ENCODE measurements at regions not wholly inside any gene's neighbourhood (a gene's known extent, or its start where the extent isn't known, plus 50 kb on each side); places are given as distances from the start of the nearest gene placed in this dataset.

DNA sequence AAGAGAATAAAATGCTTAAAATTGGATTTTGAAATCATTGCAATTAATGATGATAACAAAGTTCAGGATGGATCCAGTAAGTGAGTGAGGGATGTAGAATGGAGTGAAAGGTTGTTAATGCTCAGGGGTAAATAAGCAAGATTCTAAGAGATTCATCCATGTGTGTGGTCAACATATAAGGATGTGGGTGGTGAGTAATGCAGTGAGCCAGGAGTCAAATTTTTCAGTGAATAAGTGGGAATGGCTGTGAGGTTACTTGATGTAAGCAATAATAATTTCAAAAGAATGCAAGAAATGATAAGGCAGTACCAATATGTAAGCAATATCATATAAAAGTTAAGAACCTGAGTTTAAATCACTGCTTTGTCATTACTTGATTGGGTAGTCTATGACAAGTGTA is 207.5 kb upstream of the ADGRB3 start:
- Mint-ChIP-seq H3K36me3 (ENCODE audit: low read depth) (no peaks in the 10 kb centered on the region), H3K4me3 (no peak overlapping the region), H3K27ac (no peak overlapping the region), H3K27me3 (no peaks in the 10 kb centered on the region), H3K9me3 (peaks cover 4% of the 10 kb centered on the region), H3K4me1 (no peaks in the 10 kb centered on the region)
- TF ChIP-seq, protein P1, sequence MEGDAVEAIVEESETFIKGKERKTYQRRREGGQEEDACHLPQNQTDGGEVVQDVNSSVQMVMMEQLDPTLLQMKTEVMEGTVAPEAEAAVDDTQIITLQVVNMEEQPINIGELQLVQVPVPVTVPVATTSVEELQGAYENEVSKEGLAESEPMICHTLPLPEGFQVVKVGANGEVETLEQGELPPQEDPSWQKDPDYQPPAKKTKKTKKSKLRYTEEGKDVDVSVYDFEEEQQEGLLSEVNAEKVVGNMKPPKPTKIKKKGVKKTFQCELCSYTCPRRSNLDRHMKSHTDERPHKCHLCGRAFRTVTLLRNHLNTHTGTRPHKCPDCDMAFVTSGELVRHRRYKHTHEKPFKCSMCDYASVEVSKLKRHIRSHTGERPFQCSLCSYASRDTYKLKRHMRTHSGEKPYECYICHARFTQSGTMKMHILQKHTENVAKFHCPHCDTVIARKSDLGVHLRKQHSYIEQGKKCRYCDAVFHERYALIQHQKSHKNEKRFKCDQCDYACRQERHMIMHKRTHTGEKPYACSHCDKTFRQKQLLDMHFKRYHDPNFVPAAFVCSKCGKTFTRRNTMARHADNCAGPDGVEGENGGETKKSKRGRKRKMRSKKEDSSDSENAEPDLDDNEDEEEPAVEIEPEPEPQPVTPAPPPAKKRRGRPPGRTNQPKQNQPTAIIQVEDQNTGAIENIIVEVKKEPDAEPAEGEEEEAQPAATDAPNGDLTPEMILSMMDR (IDR thresholded peaks at IDR 0.05): no peak
- ChIA-PET CTCF (no interaction called here), POLR2A (no interaction called here)
- ATAC-seq (ENCODE audit: low read depth): no peak
- intact Hi-C loops (cut with micrococcal nuclease): no loop called here
- no peak for DNase-seq

GRCh38 chr6:68410021-68410420 is 225.1 kb upstream of the ADGRB3 start:
- intact Hi-C loops (cut with micrococcal nuclease): no loop called here
- TF ChIP-seq, protein P1 (IDR thresholded peaks at IDR 0.05): no peak
- no peak overlapping the region for H3K4me3 Mint-ChIP-seq
- no peak for ATAC-seq (ENCODE audit: low read depth)
- CTCF ChIA-PET: no interaction called here
- H3K9me3 Mint-ChIP-seq: no peaks in the 10 kb centered on the region
- DNase-seq: no peak
- POLR2A ChIA-PET: no interaction called here
- no peaks in the 10 kb centered on the region for H3K27me3 Mint-ChIP-seq
- H3K36me3 Mint-ChIP-seq (ENCODE audit: low read depth): no peaks in the 10 kb centered on the region
- no peak overlapping the region for H3K27ac Mint-ChIP-seq
- no peaks in the 10 kb centered on the region for H3K4me1 Mint-ChIP-seq

- no peak for ATAC-seq (ENCODE audit: low read depth)
- CTCF ChIA-PET: no interaction called here
- POLR2A ChIA-PET: no interaction called here
- no peak overlapping the region for H3K4me3 Mint-ChIP-seq
- H3K27ac Mint-ChIP-seq: no peak overlapping the region
- intact Hi-C loops (cut with micrococcal nuclease): no loop called here
- no peak for DNase-seq
- H3K36me3 Mint-ChIP-seq (ENCODE audit: low read depth): no peaks in the 10 kb centered on the region
- no peaks in the 10 kb centered on the region for H3K27me3 Mint-ChIP-seq
- peaks cover 15% of the 10 kb centered on the region for H3K9me3 Mint-ChIP-seq
- TF ChIP-seq, protein P1 (IDR thresholded peaks at IDR 0.05): no peak
- H3K4me1 Mint-ChIP-seq: no peaks in the 10 kb centered on the region
Observed at GRCh38 chr6:68400396-68400795, 234.7 kb upstream of the ADGRB3 start.

DNA sequence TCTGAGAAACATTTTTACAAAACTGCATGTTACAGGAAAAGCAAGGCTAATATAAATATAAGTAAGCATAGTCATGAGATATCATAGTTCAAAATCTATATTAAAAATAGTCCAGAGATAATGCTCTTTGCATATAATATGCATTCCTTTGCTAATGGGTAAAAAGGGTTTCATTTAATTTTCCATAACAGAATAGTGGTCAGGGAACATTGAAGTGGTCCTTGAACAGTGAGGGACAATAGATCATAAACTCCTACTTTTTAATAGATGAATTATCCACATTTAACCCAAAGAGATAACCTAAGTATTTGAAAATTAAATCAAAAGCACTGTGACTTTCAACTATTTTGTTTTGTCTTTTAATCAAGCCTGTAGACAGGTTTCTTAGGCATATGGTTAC is 243.1 kb upstream of the ADGRB3 start:
- Mint-ChIP-seq H3K36me3 (ENCODE audit: low read depth) (no peaks in the 10 kb centered on the region), H3K27me3 (no peaks in the 10 kb centered on the region), H3K27ac (no peak overlapping the region), H3K4me1 (no peaks in the 10 kb centered on the region), H3K9me3 (peaks cover 7% of the 10 kb centered on the region), H3K4me3 (no peak overlapping the region)
- CTCF ChIA-PET: no interaction called here
- POLR2A ChIA-PET: no interaction called here
- TF ChIP-seq, protein P1 (IDR thresholded peaks at IDR 0.05): no peak
- intact Hi-C loops (cut with micrococcal nuclease): no loop called here
- ATAC-seq (ENCODE audit: low read depth): no peak
- no peak for DNase-seq

GRCh38 chr6:68372991-68373390 is 262.1 kb upstream of the ADGRB3 start:
- intact Hi-C loops (cut with micrococcal nuclease): no loop called here
- Mint-ChIP-seq H3K4me1 (no peaks in the 10 kb centered on the region), H3K4me3 (no peak overlapping the region), H3K27me3 (no peaks in the 10 kb centered on the region), H3K36me3 (ENCODE audit: low read depth) (no peaks in the 10 kb centered on the region), H3K27ac (no peak overlapping the region), H3K9me3 (peaks cover 5% of the 10 kb centered on the region)
- no peak for DNase-seq
- no peak for ATAC-seq (ENCODE audit: low read depth)
- ChIA-PET CTCF (no interaction called here), POLR2A (no interaction called here)
- TF ChIP-seq, protein P1 (IDR thresholded peaks at IDR 0.05): no peak

Measured in activated B cell treated with CpG ODN at 0.5 μM for 24 hours (primary cell).